HEK293T (cell line): ENCODE measurements at regions not wholly inside any gene's neighbourhood (a gene's known extent, or its start where the extent isn't known, plus 50 kb on each side); places are given as distances from the start of the nearest gene placed in this dataset.

Source experiments
- ARNT ChIP-seq: fragments of 450-650 bp; IDR thresholded peaks from 2 replicates; pipeline ENCODE4 v1.6.1; 2017; ENCODE audit warnings: mild to moderate bottlenecking
- BHLHE40 ChIP-seq: fragments of 450-650 bp; IDR thresholded peaks from 2 replicates; pipeline ENCODE4 v1.6.1; 2016; ENCODE audit warnings: mild to moderate bottlenecking, moderate library complexity, borderline replicate concordance
- FOXA1 ChIP-seq: fragments of 450-650 bp; IDR thresholded peaks from 2 replicates; pipeline ENCODE4 v1.6.1; 2016; ENCODE audit warnings: mild to moderate bottlenecking
- FOXM1 ChIP-seq: fragments of 450-650 bp; IDR thresholded peaks from 2 replicates; pipeline ENCODE4 v1.6.1; 2017; ENCODE audit warnings: mild to moderate bottlenecking, borderline replicate concordance
- L3MBTL2 ChIP-seq: fragments of 450-650 bp; conservative IDR thresholded peaks from 2 replicates; pipeline ENCODE4 v1.6.1; 2016; ENCODE audit warnings: mild to moderate bottlenecking
- LEF1 ChIP-seq: fragments of 450-650 bp; IDR thresholded peaks from 2 replicates; pipeline ENCODE4 v1.6.1; 2017; ENCODE audit warnings: mild to moderate bottlenecking, borderline replicate concordance
- NFRKB ChIP-seq: fragments of 450-650 bp; IDR thresholded peaks from 2 replicates; pipeline ENCODE4 v1.6.1; 2016; ENCODE audit warnings: mild to moderate bottlenecking, moderate library complexity
- TARDBP ChIP-seq: fragments of 450-650 bp; IDR thresholded peaks from 2 replicates; pipeline ENCODE4 v1.6.1; 2016

DNA sequence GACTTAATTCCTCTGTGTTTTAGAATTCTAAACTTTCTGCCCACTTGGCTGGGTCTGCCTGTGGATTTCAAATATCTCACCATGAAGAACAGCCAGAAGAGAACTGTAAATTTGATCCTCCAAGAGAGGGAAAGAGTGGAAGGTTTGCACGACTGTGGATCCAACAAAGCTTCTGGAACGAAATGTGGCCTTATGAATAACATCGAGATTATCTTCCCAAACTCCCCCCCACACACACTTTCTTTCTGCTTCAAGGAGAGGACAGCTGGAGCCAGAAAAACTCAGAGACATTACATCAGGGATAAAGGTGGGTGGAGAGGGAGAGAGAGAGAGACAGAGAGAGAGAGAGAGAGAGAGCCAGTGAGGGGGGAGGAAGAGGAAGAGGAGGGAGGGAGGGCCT, 570.1 kb upstream of the MGMT start:
- TF ChIP-seq FOXM1 (no peak), L3MBTL2 (no peak), BHLHE40 (no peak), LEF1 (no peak), ARNT (no peak), TARDBP (no peak), FOXA1 (no peak), NFRKB (no peak)
